Activated naive CD4-positive, alpha-beta T cell treated with anti-CD3 and anti-CD28 coated beads, Interleukin-2, amount 50 U/mL, for 24 hours (primary cell): ENCODE measurements at regions not wholly inside any gene's neighbourhood (a gene's known extent, or its start where the extent isn't known, plus 50 kb on each side); places are given as distances from the start of the nearest gene placed in this dataset.

Source experiments
- H3K27ac Mint-ChIP-seq: one replicate; pipeline ENCODE4 v1.8.0; 2021; ENCODE audit warnings: mild to moderate bottlenecking, mixed read lengths
- H3K27me3 Mint-ChIP-seq: one replicate; pipeline ENCODE4 v1.8.0; 2021; ENCODE audit warnings: mixed read lengths
- H3K36me3 Mint-ChIP-seq: one replicate; pipeline ENCODE4 v1.8.0; 2021; ENCODE audit warnings: mixed read lengths
- H3K4me1 Mint-ChIP-seq: one replicate; pipeline ENCODE4 v1.8.0; 2021; ENCODE audit warnings: mixed read lengths
- H3K4me3 Mint-ChIP-seq: one replicate; pipeline ENCODE4 v1.8.0; 2021; ENCODE audit warnings: mild to moderate bottlenecking, mixed read lengths
- H3K9me3 Mint-ChIP-seq: one replicate; pipeline ENCODE4 v1.8.0; 2021; ENCODE audit warnings: mixed read lengths

DNA sequence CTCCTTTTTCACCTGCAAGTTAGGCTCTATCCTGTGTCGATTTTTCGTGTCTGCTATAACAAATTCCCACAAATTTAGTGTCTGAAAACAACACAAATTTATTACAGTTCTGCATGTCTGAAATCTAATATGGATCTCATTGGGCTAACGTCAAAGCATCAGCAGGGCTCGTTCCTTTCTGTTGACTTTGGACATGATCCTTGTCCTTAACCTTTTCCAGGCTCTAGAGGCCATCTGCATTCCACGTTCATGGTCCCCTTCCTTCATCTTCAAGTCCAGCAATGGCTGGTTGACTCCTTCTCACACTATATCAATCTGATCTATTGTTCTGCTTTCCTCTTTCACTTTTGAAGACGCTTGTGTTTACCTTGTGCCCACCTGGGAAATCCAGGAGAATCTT is 165.7 kb upstream of the RARB start:
- Mint-ChIP-seq H3K4me1 (no peaks in the 10 kb centered on the region), H3K36me3 (no peaks in the 10 kb centered on the region)

DNA sequence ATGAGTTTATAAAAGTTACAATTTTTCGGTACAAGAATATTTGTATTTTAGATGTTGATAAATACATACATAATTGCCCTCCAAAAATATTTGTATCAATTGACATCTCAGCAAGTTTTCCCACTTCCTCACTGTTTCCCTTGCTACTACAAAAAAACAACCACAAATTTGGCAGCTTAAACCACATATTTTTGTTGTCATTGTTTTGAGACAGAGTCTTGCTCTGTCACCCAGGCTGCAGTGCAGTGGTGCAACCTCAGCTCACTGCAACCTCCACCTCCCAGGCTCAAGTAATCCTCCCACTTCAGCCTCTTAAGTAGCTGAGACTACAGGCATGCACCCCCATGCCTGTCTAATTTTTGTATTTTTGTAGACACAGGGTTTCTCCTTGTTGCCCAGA is 162.8 kb upstream of the RARB start:
- no peaks in the 10 kb centered on the region for H3K27me3 Mint-ChIP-seq
- no peaks in the 10 kb centered on the region for H3K36me3 Mint-ChIP-seq
- no peaks in the 10 kb centered on the region for H3K4me1 Mint-ChIP-seq
- H3K27ac Mint-ChIP-seq = no peak overlapping the region
- H3K4me3 Mint-ChIP-seq = no peak overlapping the region
- peaks cover 8% of the 10 kb centered on the region for H3K9me3 Mint-ChIP-seq

More for the DNA sequence above, 165.7 kb upstream of the RARB start:
- no peak overlapping the region for H3K27ac Mint-ChIP-seq
- peaks cover 8% of the 10 kb centered on the region for H3K9me3 Mint-ChIP-seq
- H3K27me3 Mint-ChIP-seq = no peaks in the 10 kb centered on the region
- H3K4me3 Mint-ChIP-seq = no peak overlapping the region

DNA sequence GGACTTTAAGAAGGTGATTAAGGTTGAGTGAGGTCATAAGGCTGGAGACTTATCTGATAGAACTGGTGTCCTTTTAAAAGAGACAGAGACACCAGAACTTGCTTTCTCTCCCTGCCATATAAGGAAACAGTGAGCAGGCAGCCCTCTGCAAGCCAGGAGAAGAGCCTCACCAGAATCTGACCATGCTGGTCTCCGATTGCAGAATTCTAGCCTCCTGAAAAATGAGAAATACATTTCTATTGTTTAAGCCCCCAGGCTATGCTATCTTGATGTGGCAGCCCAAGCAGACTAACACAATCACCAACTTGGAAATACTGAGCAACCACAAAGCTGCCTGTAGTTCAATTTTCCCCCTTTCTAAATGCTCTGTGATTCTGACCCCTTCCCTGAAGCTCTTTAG is 161.4 kb upstream of the RARB start:
- Mint-ChIP-seq H3K4me3 (no peak overlapping the region), H3K9me3 (peaks cover 8% of the 10 kb centered on the region), H3K36me3 (no peaks in the 10 kb centered on the region), H3K4me1 (no peaks in the 10 kb centered on the region), H3K27ac (no peak overlapping the region), H3K27me3 (no peaks in the 10 kb centered on the region)

DNA sequence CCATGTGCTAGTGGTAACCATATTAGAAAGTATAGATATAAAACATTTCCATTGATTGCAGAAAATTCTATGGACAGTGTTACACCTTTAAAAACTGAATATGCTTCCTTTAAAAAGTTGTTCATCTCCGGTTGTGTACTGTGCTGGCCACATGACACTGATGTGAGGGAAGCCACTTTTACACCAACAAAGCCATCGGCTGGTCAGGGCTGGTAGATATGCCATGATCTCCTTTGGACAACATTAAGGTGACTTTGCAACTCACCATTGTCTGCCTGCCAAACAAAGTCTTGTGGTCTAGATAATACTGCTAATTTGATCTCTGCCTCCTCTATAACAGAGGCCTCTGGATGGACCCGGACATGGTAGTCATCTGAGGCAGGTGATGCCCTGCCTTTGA is 156.0 kb upstream of the RARB start:
- Mint-ChIP-seq H3K9me3 (no peaks in the 10 kb centered on the region), H3K36me3 (no peaks in the 10 kb centered on the region), H3K4me1 (no peaks in the 10 kb centered on the region), H3K27ac (no peak overlapping the region), H3K4me3 (no peak overlapping the region), H3K27me3 (no peaks in the 10 kb centered on the region)

DNA sequence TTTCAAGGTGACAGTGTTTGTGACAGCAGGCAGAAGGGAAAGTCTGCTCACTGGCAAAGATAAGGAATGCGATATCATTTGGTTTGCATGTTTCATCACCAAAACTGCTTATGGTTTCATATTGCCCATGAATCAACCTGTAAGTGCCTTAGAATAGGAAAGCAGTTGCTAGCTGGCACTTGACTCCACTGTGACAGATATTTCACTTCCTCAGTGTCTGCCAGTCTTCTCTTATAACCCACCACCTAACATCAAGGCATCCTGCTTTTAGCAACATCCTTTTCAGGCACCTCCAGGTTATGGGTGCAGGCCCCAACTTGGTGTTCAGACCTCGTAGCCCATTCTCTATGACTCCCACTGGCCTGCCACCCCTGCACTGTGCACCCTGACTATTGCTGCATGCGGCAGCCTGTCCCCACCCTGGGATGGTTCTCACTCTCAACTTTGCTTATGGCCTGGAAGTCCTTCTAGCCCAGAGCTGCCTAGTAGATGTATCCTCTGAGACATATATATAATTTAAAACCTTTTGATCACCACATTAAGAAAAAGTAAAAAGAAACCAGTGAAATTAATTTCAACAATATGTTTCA is 154.4 kb upstream of the RARB start:
- Mint-ChIP-seq H3K27ac (no peak overlapping the region), H3K27me3 (no peaks in the 10 kb centered on the region), H3K4me3 (no peak overlapping the region), H3K9me3 (no peaks in the 10 kb centered on the region), H3K4me1 (no peaks in the 10 kb centered on the region), H3K36me3 (no peaks in the 10 kb centered on the region)

DNA sequence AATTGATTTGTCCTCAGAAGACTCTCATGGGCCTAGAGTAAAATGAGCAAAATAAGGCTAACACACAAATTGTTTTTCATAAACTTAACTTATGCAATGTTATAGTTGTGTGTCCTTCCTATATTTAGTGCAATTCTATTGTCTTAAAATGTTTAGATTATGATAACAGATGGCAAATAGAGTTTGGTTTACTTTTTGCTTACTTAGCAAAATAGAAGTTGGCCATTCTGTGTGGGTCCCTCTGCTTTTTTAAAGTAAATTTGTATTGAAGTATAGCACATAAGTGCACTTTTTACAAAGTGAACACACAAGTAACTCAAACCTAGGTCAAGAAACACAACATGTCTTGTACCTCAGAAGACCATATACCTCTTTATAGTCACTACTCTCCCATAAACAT is 150.6 kb upstream of the RARB start:
- no peaks in the 10 kb centered on the region for H3K36me3 Mint-ChIP-seq
- H3K4me3 Mint-ChIP-seq = no peak overlapping the region
- no peaks in the 10 kb centered on the region for H3K4me1 Mint-ChIP-seq
- no peak overlapping the region for H3K27ac Mint-ChIP-seq
- H3K27me3 Mint-ChIP-seq = no peaks in the 10 kb centered on the region
- H3K9me3 Mint-ChIP-seq = no peaks in the 10 kb centered on the region

DNA sequence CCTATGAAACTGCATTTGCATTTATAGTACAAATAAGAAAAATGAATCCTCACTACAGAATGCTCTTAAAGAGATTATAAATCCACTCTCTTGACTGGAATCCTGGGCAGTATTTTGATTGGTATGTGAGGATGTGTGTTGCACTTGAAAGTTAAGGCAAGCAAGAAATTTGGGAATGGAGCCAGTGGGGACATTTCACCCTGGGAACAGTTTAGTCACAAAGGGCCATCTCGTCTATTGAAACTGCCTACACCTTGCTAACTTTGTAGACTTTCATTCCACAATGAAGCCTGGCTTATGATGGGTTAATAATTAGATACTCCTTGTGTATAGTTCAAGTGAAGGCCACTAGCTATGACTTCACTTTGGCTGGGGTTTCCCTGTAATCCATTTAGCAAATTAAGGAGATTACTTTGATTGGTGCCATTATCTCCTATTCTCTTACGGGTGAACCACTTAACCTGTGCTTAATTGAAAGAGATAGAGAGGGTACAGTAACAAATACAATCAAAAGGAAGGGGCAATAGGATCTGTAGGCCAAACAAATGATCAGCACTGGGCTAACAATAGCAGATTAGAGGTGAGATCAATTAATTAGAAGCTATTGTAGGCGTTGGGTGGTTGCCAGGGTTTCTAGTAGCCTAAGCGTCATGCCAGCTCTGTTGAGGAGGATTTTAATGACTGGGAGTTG is 146.9 kb upstream of the RARB start:
- Mint-ChIP-seq H3K9me3 (no peaks in the 10 kb centered on the region), H3K36me3 (no peaks in the 10 kb centered on the region), H3K4me1 (no peaks in the 10 kb centered on the region), H3K4me3 (no peak overlapping the region), H3K27me3 (no peaks in the 10 kb centered on the region), H3K27ac (no peak overlapping the region)

DNA sequence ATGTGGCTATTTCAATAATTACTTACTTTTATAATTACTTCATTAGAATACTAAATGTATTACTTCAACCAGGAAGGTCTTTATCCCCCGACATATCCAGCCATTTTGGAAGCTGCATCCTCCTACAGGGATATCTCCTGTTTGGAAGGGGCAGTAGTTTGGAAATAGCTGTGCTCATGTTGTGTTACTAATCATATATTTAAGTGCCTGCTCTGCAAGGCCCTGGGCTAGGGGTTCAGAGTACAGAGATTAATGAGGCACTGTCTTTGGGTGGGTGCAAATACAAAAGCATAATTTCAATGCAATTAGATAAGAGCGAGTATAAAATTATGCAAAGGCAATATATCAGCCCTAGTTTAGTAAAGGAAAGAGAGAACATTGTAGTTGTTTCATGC is 146.3 kb upstream of the RARB start:
- no peak overlapping the region for H3K27ac Mint-ChIP-seq
- no peaks in the 10 kb centered on the region for H3K36me3 Mint-ChIP-seq
- no peaks in the 10 kb centered on the region for H3K4me1 Mint-ChIP-seq

DNA sequence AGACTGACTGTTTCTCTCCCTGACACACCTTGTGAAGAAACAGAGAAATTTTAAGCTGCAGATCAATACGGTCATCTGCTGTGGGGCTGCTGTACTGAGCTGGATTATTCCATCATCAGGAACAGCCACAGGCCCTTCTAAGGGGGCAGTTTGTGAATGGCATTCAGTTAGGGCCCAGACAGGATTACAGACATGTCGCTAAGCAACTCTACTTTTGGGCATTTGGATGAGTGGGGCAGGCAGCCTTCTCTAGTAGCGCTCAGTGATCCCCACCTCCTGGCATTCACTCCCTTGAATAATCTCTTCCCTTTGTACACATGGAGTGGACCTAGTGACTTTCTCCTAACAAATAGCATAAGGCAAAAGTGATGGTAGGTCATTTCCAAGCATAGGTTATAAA is 144.4 kb upstream of the RARB start:
- H3K27me3 Mint-ChIP-seq = no peaks in the 10 kb centered on the region
- no peak overlapping the region for H3K4me3 Mint-ChIP-seq

More for the DNA sequence above, 146.3 kb upstream of the RARB start:
- H3K4me3 Mint-ChIP-seq = no peak overlapping the region
- H3K9me3 Mint-ChIP-seq = no peaks in the 10 kb centered on the region
- no peaks in the 10 kb centered on the region for H3K27me3 Mint-ChIP-seq

DNA sequence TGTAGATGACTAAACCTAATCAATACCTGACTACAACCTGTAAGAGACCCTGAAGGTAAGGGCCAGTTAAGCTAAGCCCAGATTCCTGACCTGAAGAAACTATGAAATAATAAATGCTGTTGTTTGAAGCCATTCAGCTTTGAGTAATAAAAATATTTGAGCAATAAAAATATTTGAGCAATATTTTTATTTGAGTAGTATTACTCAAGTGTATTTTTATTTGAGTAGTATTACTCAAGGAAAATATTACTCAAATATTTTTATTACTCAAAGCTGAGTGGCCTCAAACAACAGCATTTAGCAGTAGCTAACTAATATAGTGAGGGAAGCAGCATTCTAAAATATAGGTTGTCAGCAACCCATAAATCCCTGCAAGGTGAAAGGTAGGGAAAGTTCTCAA is 143.8 kb upstream of the RARB start:
- Mint-ChIP-seq H3K27me3 (no peaks in the 10 kb centered on the region), H3K4me1 (no peaks in the 10 kb centered on the region), H3K27ac (no peak overlapping the region), H3K9me3 (peaks cover 4% of the 10 kb centered on the region), H3K4me3 (no peak overlapping the region), H3K36me3 (no peaks in the 10 kb centered on the region)

More for the DNA sequence above, 144.4 kb upstream of the RARB start:
- no peak overlapping the region for H3K27ac Mint-ChIP-seq
- H3K36me3 Mint-ChIP-seq = no peaks in the 10 kb centered on the region
- peaks cover under 1% of the 10 kb centered on the region for H3K9me3 Mint-ChIP-seq
- no peaks in the 10 kb centered on the region for H3K4me1 Mint-ChIP-seq

DNA sequence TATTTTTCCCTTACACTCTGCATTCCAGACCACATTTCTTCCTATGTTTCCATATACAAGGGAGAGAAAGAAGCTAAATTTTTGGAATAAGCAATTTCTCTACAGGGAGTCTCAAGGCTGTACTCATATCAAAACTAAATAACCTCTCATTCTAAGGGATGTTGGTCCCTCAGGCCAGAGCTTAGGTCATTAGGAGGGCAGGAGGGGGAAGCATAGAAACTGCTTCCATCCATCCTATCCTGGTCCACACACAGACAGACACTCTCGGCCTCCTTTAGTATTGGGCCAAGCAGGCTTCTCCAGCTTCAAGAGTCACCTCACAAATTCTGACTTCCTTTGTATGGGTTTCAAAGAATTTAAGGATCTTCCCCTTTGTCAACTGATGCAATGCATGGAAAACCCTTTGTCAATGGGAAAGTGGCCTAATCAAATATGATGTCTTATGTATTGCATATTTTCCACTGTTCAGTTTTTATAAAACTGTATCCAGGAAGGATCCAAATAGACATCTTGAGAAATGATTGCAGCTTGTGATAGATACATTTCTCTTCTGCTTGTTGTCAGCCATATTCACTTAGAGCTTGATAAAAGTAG is 140.7 kb upstream of the RARB start:
- H3K4me3 Mint-ChIP-seq = no peak overlapping the region
- H3K27me3 Mint-ChIP-seq = no peaks in the 10 kb centered on the region
- H3K9me3 Mint-ChIP-seq = peaks cover 4% of the 10 kb centered on the region
- H3K27ac Mint-ChIP-seq = no peak overlapping the region
- no peaks in the 10 kb centered on the region for H3K4me1 Mint-ChIP-seq
- no peaks in the 10 kb centered on the region for H3K36me3 Mint-ChIP-seq

DNA sequence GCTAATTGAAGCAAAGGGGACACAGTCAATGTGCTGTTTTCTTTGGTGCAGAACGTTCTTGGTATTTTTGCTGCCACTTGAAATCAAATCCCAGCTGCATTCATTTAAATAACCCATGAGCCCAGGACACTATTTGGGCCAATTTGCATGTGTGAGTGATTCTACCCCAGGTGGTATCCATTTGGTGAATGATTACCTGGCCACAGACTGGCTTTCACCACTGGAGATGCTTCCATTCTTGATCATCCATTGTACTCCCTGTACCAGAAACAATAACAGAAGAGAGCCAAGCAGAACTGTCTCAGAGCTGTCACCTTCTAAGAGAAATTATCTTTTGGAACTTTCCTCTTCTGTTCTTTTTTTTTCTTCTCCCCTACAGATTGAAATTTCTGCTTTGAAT is 139.7 kb upstream of the RARB start:
- Mint-ChIP-seq H3K27ac (no peak overlapping the region), H3K4me3 (no peak overlapping the region), H3K27me3 (no peaks in the 10 kb centered on the region), H3K4me1 (no peaks in the 10 kb centered on the region), H3K36me3 (no peaks in the 10 kb centered on the region), H3K9me3 (peaks cover 4% of the 10 kb centered on the region)

DNA sequence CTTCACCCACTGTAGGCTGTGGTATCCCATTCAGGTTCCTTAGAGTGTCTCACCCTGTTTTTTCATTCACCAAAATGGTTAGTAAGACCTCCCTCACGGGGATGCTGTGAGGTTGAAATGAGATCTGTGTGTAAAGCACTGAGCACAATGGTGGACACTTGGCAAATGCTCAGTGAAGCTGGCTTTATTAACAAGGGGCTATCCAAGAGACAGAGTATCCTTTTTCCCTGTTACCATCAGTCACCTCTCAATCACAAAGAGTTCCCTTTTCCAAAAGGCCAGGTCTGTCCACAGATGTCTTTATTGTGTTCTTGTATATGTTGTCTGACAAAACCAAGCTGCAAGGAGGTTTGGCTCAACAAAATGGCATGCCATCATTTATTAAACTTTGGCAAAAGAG is 138.9 kb upstream of the RARB start:
- H3K27ac Mint-ChIP-seq = no peak overlapping the region
- H3K9me3 Mint-ChIP-seq = peaks cover 4% of the 10 kb centered on the region
- no peaks in the 10 kb centered on the region for H3K27me3 Mint-ChIP-seq
- no peaks in the 10 kb centered on the region for H3K4me1 Mint-ChIP-seq
- H3K4me3 Mint-ChIP-seq = no peak overlapping the region
- no peaks in the 10 kb centered on the region for H3K36me3 Mint-ChIP-seq

DNA sequence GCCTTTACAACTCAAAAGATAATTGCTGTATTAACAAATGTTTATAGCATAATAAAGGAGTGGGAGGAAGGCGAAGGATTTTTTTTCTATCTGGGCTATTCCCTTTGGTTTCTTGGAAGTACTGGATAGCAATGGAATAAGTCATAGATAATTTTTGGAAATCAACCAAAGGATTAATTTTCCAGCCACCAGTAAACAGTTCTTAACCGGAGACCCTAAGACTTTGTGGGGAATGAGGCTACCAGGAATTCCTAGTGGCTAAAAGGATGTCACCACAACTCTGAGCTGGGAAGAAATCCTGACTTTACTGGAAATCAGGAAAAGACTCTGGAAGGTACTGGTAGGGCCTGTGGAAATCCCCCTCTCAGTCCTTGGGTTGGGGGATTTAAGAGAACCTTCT is 138.4 kb upstream of the RARB start:
- Mint-ChIP-seq H3K9me3 (peaks cover 4% of the 10 kb centered on the region), H3K4me3 (no peak overlapping the region), H3K27ac (no peak overlapping the region), H3K4me1 (no peaks in the 10 kb centered on the region), H3K36me3 (no peaks in the 10 kb centered on the region), H3K27me3 (no peaks in the 10 kb centered on the region)

DNA sequence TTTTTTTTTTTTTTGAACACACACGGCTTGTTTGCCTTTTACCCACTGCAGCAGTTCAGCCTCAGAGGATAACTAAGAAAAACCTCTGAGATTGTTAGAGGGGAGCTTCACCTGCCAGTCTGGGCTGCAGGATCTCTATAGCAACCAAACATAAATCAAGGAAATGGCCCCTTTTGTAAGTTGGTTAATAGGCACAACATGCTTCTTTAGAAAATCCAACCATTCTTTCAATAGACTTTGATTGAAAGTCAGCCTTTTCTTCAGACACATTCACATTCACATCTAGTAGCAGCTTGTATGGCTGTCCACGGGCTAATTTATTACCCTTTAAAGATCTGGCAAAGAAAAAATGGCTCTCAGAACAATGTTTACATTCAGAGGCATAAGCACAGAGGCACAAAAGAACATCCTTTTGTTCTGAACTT is 136.6 kb upstream of the RARB start:
- Mint-ChIP-seq H3K36me3 (no peaks in the 10 kb centered on the region), H3K9me3 (peaks cover 4% of the 10 kb centered on the region), H3K27ac (no peak overlapping the region), H3K27me3 (no peaks in the 10 kb centered on the region), H3K4me3 (no peak overlapping the region), H3K4me1 (no peaks in the 10 kb centered on the region)

DNA sequence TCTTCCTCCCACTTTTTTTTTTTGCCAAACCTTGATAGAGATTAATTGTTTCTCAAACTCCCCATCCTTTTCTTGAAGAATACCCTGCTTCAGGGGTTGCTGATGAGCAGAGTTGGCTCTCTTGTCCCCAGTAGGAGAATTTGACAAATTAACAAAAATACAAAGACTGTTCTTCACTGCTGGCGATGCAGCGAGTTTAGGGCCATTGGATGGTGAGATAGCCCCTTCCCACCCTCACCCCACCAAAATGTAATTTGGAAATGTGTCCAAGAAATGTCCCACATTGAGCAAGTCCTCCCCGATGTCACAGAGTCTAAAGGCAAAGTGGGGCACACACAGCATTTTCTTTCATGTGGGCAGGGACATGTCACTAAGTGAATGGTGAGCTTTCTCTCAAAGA is 136.0 kb upstream of the RARB start:
- no peak overlapping the region for H3K4me3 Mint-ChIP-seq
- H3K27me3 Mint-ChIP-seq = no peaks in the 10 kb centered on the region
- H3K36me3 Mint-ChIP-seq = no peaks in the 10 kb centered on the region
- H3K27ac Mint-ChIP-seq = no peak overlapping the region
- H3K9me3 Mint-ChIP-seq = peaks cover 4% of the 10 kb centered on the region
- H3K4me1 Mint-ChIP-seq = no peaks in the 10 kb centered on the region
